Ovary (tissue), 7 donors: ENCODE measurements at regions not wholly inside any gene's neighbourhood (a gene's known extent, or its start where the extent isn't known, plus 50 kb on each side); places are given as distances from the start of the nearest gene placed in this dataset.

ENCODE experiments used
- DNase-seq, 5 donors: peaks; one replicate each; pipeline ENCODE4 v3.0.0-alpha.2; 2019 to 2020
- H3K27ac ChIP-seq, 2 donors: fragments of 200-600 bp; one replicate each; pipeline versions ENCODE4 v1.5.1 to v1.8.0; 2019 to 2022
- H3K27me3 ChIP-seq: fragments of 200-600 bp; one replicate; pipeline ENCODE4 v1.8.0; 2022
- H3K36me3 ChIP-seq: fragments of 200-600 bp; sonication (generic); one replicate; pipeline ENCODE4 v1.5.1; 2019
- H3K4me1 ChIP-seq: one replicate; pipeline ENCODE4 v1.8.1; 2013; ENCODE audit warnings: mild to moderate bottlenecking, moderate library complexity; ENCODE audit not compliant: insufficient read depth
- H3K4me3 ChIP-seq: fragments of 200-600 bp; sonication (generic); one replicate; pipeline ENCODE4 v1.5.1; 2017
- H3K9me3 ChIP-seq, 2 donors: fragments of 200-600 bp in 1 of 2; sonication (generic) in 1 of 2; one replicate each; pipeline versions ENCODE4 v1.5.1 to v1.8.1; 2013 to 2019; ENCODE audit warnings: mild to moderate bottlenecking in 1 of 2, moderate library complexity in 1 of 2
- EP300 ChIP-seq: sonication (generic); formaldehyde crosslinking; IDR thresholded peaks from one replicate; pipeline ENCODE4 v1.6.1; 2017; ENCODE audit warnings: antibody characterized with exemption
- POLR2A ChIP-seq: fragments of 450-650 bp; IDR thresholded peaks from one replicate; pipeline ENCODE4 v1.6.1; 2017; ENCODE audit warnings: antibody characterized with exemption, mild to moderate bottlenecking, moderate library complexity
- WGBS, 3 donors: extraction: QIAGEN DNeasy Blood & Tissue Kit in 1 of 3; methylation state at CpG; one replicate each; pipeline versions ENCODE4 v1.1.5 to v1.1.7; 2013 to 2017; 5-methylcytosine and 5-hydroxymethylcytosine counted together
- intact Hi-C, 4 donors: fragments of 100-400 bp; cut with DNase I; formaldehyde crosslinking; loops; one replicate each; pipeline versions ENCODE4 v1.11.0 to v1.15.1; 2022 to 2023
- TF ChIP-seq, protein P1 (sequence below), 3 donors: fragments of 450-650 bp in 2 of 3; fragments of 200-600 bp in 1 of 3; IDR thresholded peaks; one replicate each; pipeline versions ENCODE4 v1.5.1 to v1.8.0; 2016 to 2022; ENCODE audit warnings: antibody characterized with exemption in 3 of 3, mild to moderate bottlenecking in 1 of 3
- donor health status: DM: no; HTN: no; CAD: no; lungs with moderate emphysema.
- donor health status: DM: no; HTN: no; CAD: no.
- donor health status: Bipolar disorder and iron deficiency.
- donor health status: DM: no; HTN: no; CAD: no.
- donor health status: DM: yes; HTN: yes; CAD: no.

DNA sequence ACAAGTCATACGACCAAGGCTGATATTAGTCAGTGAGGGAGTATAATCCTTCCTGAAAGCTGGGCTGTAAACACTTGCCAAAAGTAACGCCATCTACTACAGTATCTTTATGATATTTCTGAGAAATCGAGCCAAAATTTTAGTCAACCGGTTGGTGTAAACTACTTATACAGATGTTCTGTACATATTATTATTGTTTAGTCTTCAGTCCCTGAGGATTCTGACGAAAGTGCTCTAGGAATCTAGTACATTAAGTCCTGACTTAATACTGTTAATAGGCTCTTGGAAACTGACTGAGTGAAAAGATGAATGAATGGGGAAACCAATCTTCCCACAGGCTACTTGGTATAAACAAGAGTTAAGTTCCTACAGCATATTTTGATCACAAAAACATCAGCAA, 274.3 kb downstream of the USP25 start:
- whole genome bisulfite sequencing, 3 donors = 38 to 52% (median 48%) methylated on average over 5 of the region's 5 CpGs
- Histone ChIP-seq H3K9me3 (no peaks in the 10 kb centered on the region), H3K4me3 (no peak overlapping the region), H3K27ac (no peak overlapping the region), H3K27me3 (no peaks in the 10 kb centered on the region), H3K36me3 (no peaks in the 10 kb centered on the region), H3K4me1 (no peaks in the 10 kb centered on the region)
- intact Hi-C loops = no loop called here
- DNase-seq = no peak
- TF ChIP-seq POLR2A (no peak), EP300 (no peak)
- TF ChIP-seq, protein P1, sequence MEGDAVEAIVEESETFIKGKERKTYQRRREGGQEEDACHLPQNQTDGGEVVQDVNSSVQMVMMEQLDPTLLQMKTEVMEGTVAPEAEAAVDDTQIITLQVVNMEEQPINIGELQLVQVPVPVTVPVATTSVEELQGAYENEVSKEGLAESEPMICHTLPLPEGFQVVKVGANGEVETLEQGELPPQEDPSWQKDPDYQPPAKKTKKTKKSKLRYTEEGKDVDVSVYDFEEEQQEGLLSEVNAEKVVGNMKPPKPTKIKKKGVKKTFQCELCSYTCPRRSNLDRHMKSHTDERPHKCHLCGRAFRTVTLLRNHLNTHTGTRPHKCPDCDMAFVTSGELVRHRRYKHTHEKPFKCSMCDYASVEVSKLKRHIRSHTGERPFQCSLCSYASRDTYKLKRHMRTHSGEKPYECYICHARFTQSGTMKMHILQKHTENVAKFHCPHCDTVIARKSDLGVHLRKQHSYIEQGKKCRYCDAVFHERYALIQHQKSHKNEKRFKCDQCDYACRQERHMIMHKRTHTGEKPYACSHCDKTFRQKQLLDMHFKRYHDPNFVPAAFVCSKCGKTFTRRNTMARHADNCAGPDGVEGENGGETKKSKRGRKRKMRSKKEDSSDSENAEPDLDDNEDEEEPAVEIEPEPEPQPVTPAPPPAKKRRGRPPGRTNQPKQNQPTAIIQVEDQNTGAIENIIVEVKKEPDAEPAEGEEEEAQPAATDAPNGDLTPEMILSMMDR (IDR thresholded peaks at IDR 0.05) = no peak

DNA sequence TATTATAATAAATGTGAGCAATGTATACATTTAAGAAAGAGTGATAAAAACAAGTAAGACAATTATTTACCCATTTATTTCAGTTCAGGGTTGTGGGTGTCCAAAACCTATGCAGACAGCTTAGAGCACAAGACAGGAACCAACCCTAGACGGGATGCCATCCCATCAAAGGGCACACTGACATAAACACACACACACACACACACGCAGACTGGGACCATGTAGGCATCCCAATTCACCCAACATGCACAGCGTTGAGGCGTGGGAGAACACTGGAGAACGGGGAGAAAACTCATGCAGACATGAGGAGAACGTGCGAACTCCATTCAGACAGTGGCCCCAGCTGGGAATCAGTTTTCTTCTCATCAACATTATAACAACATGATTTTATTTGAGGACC, 274.7 kb downstream of the USP25 start:
- TF ChIP-seq EP300 (no peak), POLR2A (no peak)
- TF ChIP-seq, protein P1 (IDR thresholded peaks at IDR 0.05) = no peak
- H3K27me3 ChIP-seq = no peaks in the 10 kb centered on the region
- 90 to 93% (median 92%) methylated on average over 7 of the region's 7 CpGs for WGBS, 3 donors
- no peak overlapping the region for H3K4me3 ChIP-seq
- H3K36me3 ChIP-seq = no peaks in the 10 kb centered on the region
- H3K27ac ChIP-seq = no peak overlapping the region
- no peak for DNase-seq
- intact Hi-C loops = no loop called here
- H3K9me3 ChIP-seq = no peaks in the 10 kb centered on the region
- H3K4me1 ChIP-seq = no peaks in the 10 kb centered on the region

DNA sequence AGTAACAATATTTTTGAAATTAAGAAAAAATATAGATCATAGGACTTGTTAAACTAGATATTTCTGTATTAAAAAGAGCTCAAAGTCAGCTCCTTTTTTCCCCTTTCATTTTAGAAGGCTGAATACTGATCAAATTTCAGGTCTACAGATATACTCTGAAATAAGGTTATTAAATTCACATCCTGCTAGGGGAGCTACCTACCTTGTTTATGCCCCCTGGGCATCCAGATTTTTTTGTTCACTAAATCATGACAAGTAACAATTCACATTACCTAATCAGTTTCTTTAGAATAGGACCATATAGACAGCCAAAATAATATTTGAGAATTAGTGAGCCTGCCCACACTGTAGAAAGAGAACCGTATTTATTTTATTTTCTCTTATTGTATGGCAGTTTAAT, 276.2 kb downstream of the USP25 start:
- TF ChIP-seq, protein P1 (IDR thresholded peaks at IDR 0.05) = no peak
- TF ChIP-seq POLR2A (no peak), EP300 (no peak)
- no peak overlapping the region for H3K4me3 ChIP-seq
- H3K27me3 ChIP-seq = no peaks in the 10 kb centered on the region
- H3K36me3 ChIP-seq = no peaks in the 10 kb centered on the region
- H3K27ac ChIP-seq = no peak overlapping the region
- 96 to 97% (median 96%) methylated on average over 1 of the region's 1 CpG for WGBS, 3 donors
- intact Hi-C loops = no loop called here
- DNase-seq = no peak
- H3K4me1 ChIP-seq = no peaks in the 10 kb centered on the region
- no peaks in the 10 kb centered on the region for H3K9me3 ChIP-seq

DNA sequence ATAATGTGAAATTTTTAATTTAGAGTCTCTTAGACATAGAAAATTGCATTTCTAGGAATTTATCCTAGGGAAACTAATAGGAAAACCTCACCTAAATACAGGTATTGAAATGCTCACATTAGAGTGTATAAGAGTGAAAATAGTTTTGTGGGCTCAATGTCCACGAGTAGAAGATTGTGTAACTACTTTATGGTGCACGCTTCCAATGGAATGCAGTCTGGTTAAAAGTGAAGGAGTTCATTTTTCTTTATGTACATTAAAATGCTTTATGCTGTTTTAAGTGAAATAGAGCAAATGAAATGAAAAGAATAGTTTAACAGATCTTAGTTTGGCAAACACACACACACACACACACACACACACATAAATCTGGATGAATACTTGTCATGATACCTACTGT, 278.2 kb downstream of the USP25 start:
- no peaks in the 10 kb centered on the region for H3K9me3 ChIP-seq
- no peaks in the 10 kb centered on the region for H3K27me3 ChIP-seq
- no peak overlapping the region for H3K4me3 ChIP-seq
- no peak overlapping the region for H3K27ac ChIP-seq
- no peaks in the 10 kb centered on the region for H3K36me3 ChIP-seq
- H3K4me1 ChIP-seq = no peaks in the 10 kb centered on the region
- WGBS, 3 donors = 79 to 86% (median 80%) methylated on average over 2 of the region's 2 CpGs
- no peak for DNase-seq
- intact Hi-C loops = no loop called here
- TF ChIP-seq EP300 = no peak
- TF ChIP-seq POLR2A = no peak
- TF ChIP-seq, protein P1 (IDR thresholded peaks at IDR 0.05) = no peak

DNA sequence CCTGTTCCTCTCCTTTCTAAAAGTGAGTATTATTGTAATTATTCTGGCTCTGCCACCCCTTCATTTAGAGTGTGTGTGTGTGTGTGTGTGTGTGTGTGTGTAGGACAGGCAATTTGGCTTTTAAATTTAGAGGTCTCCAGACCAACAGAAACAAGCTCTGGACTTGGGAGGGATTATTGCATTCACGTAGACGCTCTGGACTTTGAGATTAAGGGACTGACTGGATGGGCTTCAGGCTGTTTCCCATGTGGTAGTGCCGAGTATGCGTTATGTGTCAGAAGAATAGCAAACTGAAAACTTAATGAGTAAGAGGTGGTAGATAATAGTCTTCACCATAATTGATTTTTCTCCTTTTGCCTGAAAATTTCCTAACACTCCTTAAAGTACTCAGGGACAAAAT, 281.9 kb downstream of the USP25 start:
- TF ChIP-seq EP300 (no peak), POLR2A (no peak)
- TF ChIP-seq, protein P1 (IDR thresholded peaks at IDR 0.05) = no peak
- H3K4me1 ChIP-seq = no peaks in the 10 kb centered on the region
- intact Hi-C loops = no loop called here
- H3K27me3 ChIP-seq = no peaks in the 10 kb centered on the region
- no peak overlapping the region for H3K27ac ChIP-seq
- no peak overlapping the region for H3K4me3 ChIP-seq
- 96 to 97% (median 96%) methylated on average over 4 of the region's 4 CpGs for WGBS, 3 donors
- no peaks in the 10 kb centered on the region for H3K36me3 ChIP-seq
- no peaks in the 10 kb centered on the region for H3K9me3 ChIP-seq
- DNase-seq = no peak
